Right atrium auricular region (tissue), 2 donors: ENCODE measurements at regions not wholly inside any gene's neighbourhood (a gene's known extent, or its start where the extent isn't known, plus 50 kb on each side); places are given as distances from the start of the nearest gene placed in this dataset.
"Not testable (repeated sequence)": the region's sequence is repeated elsewhere in the genome, so short reads cannot be mapped to it uniquely, and the experiment has no call there.

Experiments used
- DNase-seq: peaks from one replicate; pipeline ENCODE4 v3.0.0-alpha.2; 2019; ENCODE audit warnings: low spot score
- H3K27ac ChIP-seq, 2 donors: fragments of 200-600 bp; sonication (generic); 1 replicate in 1 of 2; 2 replicates in 1 of 2; pipeline ENCODE4 v1.5.1; 2016 to 2019
- H3K27me3 ChIP-seq, 2 donors: fragments of 200-600 bp; sonication (generic); one replicate each; pipeline versions ENCODE4 v1.5.1 to v1.6.0; 2017 to 2019
- H3K36me3 ChIP-seq: fragments of 200-600 bp; sonication (generic); one replicate; pipeline ENCODE4 v1.5.1; 2016
- H3K4me1 ChIP-seq, 2 donors: fragments of 200-600 bp; sonication (generic); one replicate each; pipeline versions ENCODE4 v1.5.1 to v1.6.0; 2017 to 2019
- H3K4me3 ChIP-seq, 2 donors: fragments of 200-600 bp; sonication (generic); 1 replicate in 1 of 2; 2 replicates in 1 of 2; pipeline ENCODE4 v1.5.1; 2017 to 2019; ENCODE audit warnings: mild to moderate bottlenecking in 1 of 2, moderate library complexity in 1 of 2
- H3K9me3 ChIP-seq, 2 donors: fragments of 200-600 bp; sonication (generic); one replicate each; pipeline ENCODE4 v1.5.1; 2019
- TF ChIP-seq, protein P1 (sequence below), 2 donors: fragments of 200-600 bp; sonication (generic); IDR thresholded peaks; one replicate each; pipeline ENCODE4 v1.5.1; 2019; ENCODE audit warnings: antibody characterized with exemption in 2 of 2

DNA sequence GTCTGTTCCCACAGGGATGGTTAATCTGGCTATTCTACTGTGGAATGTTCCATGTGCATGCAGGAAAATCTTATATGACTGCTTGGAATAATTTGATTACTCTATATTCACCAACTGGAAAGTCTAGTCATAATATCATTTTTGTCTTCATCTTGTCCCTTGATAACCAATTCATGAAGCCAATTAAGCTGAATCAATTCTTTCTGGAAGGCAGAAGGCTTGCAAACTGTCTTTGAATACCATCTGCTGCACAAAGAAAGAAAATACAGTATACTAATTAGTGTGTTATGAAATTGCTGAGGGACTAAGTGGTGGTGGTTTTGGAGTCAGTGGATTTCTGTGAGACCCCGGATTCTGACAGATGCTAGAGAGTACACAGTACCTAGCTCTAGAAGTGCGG, 546.5 kb upstream of the MIS18BP1 start:
- H3K9me3 ChIP-seq: no peaks in the 10 kb centered on the region
- DNase-seq: no peak
- H3K4me3 ChIP-seq: no peak overlapping the region
- H3K36me3 ChIP-seq: no peaks in the 10 kb centered on the region
- no peak overlapping the region for H3K27ac ChIP-seq
- TF ChIP-seq, protein P1, sequence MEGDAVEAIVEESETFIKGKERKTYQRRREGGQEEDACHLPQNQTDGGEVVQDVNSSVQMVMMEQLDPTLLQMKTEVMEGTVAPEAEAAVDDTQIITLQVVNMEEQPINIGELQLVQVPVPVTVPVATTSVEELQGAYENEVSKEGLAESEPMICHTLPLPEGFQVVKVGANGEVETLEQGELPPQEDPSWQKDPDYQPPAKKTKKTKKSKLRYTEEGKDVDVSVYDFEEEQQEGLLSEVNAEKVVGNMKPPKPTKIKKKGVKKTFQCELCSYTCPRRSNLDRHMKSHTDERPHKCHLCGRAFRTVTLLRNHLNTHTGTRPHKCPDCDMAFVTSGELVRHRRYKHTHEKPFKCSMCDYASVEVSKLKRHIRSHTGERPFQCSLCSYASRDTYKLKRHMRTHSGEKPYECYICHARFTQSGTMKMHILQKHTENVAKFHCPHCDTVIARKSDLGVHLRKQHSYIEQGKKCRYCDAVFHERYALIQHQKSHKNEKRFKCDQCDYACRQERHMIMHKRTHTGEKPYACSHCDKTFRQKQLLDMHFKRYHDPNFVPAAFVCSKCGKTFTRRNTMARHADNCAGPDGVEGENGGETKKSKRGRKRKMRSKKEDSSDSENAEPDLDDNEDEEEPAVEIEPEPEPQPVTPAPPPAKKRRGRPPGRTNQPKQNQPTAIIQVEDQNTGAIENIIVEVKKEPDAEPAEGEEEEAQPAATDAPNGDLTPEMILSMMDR (IDR thresholded peaks at IDR 0.05): no peak
- H3K27me3 ChIP-seq: no peaks in the 10 kb centered on the region
- H3K4me1 ChIP-seq: no peaks in the 10 kb centered on the region

DNA sequence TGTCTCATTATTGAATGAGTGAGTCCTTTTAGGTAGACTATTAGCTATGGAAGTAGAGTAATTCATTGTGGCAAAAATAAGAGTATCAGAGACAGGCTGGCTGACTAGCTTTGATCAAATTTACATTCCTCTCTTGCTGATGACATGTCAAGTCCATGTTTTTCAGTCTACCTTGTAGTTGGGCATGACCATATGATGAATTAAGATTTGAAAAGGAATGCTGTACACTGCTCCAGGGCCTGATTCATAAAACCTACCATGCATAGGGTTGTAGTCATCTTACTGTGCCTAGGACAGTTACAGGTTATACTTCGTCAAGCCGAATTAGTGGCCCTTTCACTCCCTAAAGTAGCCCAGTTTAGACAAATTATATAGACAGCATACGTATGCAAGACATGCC, 545.7 kb upstream of the MIS18BP1 start:
- Histone ChIP-seq H3K4me3 (no peak overlapping the region), H3K4me1 (no peaks in the 10 kb centered on the region), H3K9me3 (no peaks in the 10 kb centered on the region), H3K27me3 (no peaks in the 10 kb centered on the region), H3K27ac (no peak overlapping the region), H3K36me3 (no peaks in the 10 kb centered on the region)
- TF ChIP-seq, protein P1 (IDR thresholded peaks at IDR 0.05): no peak
- no peak for DNase-seq

DNA sequence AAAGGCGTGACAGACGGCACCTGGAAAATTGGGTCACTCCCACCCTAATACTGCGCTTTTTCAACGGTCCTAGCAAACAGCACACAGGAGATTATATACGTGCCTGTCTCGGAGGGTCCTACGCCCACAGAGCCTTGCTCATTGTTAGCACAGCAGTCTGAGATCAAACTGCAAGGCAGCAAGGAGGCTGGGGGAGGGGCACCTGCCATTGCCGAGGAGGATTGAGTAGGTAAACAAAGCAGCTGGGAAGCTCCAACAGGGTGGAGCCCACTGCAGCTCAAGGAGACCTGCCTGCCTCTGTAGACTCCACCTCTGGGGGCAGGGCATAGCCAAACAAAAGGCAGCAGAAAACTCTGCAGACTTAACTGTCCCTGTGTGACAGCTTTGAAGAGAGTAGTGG, 543.0 kb upstream of the MIS18BP1 start:
- not testable (repeated sequence) for H3K27me3 ChIP-seq, H3K9me3 ChIP-seq, H3K4me3 ChIP-seq, H3K36me3 ChIP-seq, H3K4me1 ChIP-seq, DNase-seq, H3K27ac ChIP-seq

DNA sequence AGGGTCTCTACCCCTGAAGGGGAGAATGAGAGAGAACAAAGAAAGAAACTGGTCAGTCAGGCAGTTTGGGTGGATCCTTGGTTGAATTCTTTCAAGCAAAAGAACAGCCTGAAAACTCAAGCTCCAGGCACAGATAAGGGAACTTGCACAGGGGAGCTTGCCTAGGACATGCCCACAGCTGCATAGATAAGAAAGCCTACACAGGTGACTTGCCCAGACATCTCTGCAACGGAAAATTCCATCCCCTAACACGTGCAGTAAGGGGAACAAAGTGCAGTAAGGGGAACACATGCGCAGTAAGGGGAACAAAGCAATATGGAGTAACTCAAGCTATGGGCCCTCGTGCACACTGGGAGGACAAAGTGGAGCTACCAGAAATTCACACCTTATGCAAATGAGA, 540.1 kb upstream of the MIS18BP1 start:
- Histone ChIP-seq H3K36me3 (no peaks in the 10 kb centered on the region), H3K4me1 (no peaks in the 10 kb centered on the region), H3K27me3 (no peaks in the 10 kb centered on the region), H3K9me3 (peaks cover 0 to 12% of the 10 kb centered on the region in 2 donors), H3K4me3 (no peak overlapping the region), H3K27ac (no peak overlapping the region)
- DNase-seq: no peak
- TF ChIP-seq, protein P1 (IDR thresholded peaks at IDR 0.05): no peak

DNA sequence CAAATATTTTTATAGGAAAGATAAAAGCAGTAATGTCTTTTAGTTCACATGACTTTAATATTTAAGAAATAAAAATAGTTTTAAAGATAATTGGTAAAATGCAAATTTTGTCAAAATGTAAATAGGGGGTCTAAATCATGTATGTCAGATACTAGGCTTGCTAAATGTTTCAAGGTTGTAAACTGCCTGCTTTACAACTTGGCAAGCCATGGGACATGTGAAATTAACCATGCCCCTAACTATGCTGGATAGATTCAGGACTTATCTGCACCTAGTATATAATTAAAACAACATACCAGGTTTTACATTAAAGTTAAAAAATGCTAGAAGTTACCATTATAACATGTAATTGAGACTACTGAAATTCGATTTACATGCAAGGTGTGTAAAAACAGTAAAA, 537.3 kb upstream of the MIS18BP1 start:
- DNase-seq: no peak
- TF ChIP-seq, protein P1 (IDR thresholded peaks at IDR 0.05): no peak
- H3K36me3 ChIP-seq: no peaks in the 10 kb centered on the region
- H3K27me3 ChIP-seq: no peaks in the 10 kb centered on the region
- no peak overlapping the region for H3K4me3 ChIP-seq
- H3K4me1 ChIP-seq: no peaks in the 10 kb centered on the region
- H3K27ac ChIP-seq: no peak overlapping the region
- peaks cover 0 to 30% of the 10 kb centered on the region in 2 donors for H3K9me3 ChIP-seq

DNA sequence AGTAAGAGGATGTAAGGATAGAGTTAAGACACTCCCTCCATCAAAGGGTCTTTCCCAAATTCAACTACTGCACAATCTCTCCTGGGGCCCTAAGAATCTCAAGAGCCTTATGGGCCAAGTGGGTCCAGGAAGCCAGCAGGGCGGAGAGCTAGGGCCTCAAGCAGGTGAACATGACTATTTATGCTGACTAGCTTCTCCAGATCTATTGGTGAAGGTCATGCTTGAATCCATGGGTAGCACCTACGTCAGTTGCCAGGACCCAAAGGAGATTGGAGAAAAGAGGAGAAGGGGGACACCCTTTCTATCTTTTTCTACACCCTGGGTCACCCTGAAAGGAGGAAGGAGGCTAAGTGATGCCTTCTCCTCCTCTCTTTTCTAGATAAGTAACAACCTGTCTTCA, 534.2 kb upstream of the MIS18BP1 start:
- H3K27ac ChIP-seq: no peak overlapping the region
- H3K4me3 ChIP-seq: no peak overlapping the region
- H3K27me3 ChIP-seq: no peaks in the 10 kb centered on the region
- peaks cover 0 to 46% of the 10 kb centered on the region in 2 donors for H3K9me3 ChIP-seq
- H3K4me1 ChIP-seq: no peaks in the 10 kb centered on the region
- TF ChIP-seq, protein P1 (IDR thresholded peaks at IDR 0.05): no peak
- no peak for DNase-seq
- H3K36me3 ChIP-seq: no peaks in the 10 kb centered on the region
